GM04504 (cell line): ENCODE measurements at regions not wholly inside any gene's neighbourhood (a gene's known extent, or its start where the extent isn't known, plus 50 kb on each side); places are given as distances from the start of the nearest gene placed in this dataset.
"Not testable (repeated sequence)": the region's sequence is repeated elsewhere in the genome, so short reads cannot be mapped to it uniquely, and the experiment has no call there.

Experiments used
- DNase-seq: peaks from one replicate; pipeline ENCODE4 v3.0.0-alpha.2; 2012; ENCODE audit warnings: low read depth

DNA sequence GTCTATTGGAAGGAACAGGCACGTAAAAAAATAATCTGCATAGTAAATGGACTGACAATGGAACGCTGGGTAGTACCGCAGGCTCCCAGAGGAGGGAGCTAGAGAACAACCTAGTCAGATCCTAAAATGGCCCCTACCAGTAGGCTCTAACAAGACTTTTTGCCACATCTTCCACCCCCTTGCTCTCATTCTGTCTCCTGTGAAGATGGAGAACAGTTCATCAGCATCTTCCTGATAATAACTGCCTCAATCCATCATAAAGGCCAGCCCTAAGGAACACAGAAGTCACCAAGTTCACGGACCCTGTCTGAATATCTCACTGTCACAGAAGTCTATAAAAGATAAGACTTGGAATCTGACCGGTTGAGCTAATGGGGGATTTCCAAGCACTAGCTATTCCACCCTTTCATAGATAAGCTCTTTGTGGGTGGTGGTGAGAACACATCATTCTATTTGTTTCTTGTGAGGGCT is 133.4 kb downstream of the SLC1A3 start:
- DNase-seq = peak; percentile 15

DNA sequence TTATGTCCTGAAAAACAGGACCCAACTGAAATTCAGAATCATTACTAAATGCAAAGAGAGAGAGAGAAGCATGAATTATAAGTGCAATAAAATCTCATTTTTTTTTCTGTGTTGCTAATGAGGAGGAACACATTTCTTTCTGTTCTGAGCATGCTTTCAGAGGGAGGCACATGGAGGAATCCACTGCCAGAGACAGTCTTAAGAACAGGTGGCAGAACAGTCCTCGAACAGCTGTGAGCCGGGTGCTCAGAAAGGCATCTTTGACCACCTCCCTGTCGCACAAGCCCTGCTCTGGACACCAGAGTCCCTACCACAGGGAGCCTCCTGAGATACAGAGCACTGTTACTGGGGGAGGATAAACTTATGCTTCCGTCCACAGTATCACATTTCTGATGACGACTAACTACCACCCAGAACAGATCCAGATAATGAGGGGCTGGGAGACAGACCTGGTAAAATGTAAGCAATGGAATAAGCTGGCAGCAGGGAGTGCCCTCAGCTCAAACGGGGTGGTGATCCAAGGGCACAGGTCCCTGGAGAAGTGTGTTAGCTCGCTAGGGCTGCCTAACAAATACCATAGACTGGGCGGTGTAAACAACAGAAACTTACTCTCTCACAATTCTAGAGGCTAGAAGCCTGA is 134.0 kb downstream of the SLC1A3 start:
- DNase-seq = no peak

DNA sequence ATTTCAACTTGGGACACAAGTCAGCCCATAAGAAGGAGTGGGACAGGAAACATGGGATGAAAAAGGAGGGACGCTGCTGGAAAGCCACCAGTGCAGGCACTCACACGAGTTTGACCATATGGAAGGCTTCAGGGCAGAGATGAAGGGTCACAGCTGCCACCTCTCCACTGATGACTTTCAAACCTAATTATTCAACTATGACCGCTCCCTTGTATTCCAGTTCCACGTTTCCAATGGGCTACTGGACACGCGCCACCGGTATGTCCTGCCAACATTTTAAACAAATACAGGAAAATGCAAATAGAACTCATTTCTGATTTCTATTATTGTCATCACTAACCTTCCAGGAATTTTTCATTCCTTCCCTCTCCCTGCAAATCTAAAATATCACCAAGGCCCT is 134.7 kb downstream of the SLC1A3 start:
- no peak for DNase-seq

DNA sequence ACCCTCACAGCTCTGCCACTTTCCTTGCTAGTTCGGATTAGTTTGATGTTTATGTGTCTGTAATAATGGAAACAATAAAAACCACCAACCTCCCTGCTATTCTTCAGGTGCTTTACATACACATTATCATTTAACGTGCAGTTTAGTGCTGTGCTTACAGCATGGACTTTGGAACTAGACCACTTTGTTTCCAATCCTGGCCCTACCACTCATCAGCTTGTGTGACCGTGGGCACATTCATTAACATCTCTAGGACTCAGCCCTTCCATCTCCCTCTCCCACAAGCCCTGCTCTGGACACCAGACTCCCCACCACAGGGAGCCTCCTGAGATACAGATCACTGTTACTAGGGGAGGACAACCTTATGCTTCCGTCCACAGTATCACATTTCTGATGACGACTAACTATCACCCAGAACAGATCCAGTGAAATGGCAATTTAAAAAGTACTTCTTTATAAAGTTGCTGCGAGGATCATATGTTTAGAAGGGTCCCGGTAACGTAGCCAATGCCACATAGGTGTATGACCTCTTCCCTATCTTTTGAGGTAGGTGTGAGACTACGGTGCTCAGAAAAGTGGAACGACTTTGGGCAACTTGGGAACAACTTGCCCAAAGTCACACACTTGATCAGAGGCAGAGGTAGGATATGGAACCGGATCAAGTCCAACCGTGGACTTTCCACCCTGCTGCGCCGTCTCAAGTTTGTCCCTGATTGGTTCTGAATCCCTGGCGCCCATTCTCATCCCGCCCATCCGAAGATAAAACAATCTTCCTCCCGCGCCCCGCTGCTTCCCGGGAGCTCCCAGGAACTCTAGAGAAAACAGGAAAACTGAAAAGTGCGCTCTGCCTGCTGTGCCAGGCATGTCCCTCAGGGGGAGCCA is 132.4 kb upstream of the NIPBL start:
- DNase-seq = peak; percentile 29

DNA sequence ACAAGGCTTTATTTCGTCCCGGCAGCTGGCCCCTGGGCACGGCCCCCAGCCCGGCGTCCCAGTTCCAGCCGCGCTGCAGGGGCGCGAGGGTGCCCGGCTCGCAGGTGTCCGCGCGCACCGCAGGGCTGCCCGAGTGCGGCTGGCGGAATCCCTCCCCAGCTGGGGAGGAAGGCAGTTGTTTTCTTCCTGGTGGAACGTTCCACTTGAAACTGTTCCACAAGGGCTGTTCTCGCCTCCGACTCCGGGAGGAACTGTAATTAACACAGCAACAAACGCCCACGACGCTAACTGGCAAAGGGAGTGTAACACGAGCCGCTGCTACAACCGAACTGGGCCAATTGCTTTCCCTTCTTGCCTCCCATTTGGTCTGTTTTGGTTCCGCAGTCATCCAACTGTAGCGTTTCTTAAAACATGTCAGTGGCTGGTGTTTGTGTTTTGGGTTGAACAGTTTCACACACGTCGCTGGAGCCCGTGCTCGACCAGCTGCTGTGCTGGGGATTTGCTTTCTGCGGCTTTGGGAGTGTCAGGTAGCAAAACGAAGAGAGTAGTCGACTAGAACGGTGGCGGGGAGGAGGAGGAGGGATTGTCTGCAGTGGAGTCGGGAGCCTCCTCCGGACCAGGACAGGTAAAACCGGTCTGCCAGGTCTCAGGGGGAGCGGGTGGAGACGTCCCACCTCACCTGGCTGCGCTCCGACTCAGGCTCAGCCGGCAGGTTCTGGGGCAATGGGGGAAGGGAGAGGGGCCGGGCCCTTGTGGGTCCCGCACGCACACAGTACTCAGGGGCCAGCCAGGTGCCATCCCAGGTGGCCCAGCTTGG is 131.6 kb upstream of the NIPBL start:
- no peak for DNase-seq

DNA sequence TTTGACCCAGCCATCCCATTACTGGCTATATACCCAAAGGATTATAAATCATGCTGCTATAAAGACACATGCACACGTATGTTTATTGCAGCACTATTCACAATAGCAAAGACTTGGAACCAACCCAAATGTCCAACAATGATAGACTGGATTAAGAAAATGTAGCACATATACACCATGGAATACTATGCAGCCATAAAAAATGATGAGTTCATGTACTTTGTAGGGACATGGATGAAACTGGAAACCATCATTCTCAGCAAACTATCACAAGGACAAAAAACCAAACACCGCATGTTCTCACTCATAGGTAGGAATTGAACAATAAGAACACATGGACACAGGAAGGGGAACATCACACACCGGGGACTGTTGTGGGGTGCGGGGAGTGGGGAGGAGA is 128.8 kb upstream of the NIPBL start:
- DNase-seq = not testable (repeated sequence)

DNA sequence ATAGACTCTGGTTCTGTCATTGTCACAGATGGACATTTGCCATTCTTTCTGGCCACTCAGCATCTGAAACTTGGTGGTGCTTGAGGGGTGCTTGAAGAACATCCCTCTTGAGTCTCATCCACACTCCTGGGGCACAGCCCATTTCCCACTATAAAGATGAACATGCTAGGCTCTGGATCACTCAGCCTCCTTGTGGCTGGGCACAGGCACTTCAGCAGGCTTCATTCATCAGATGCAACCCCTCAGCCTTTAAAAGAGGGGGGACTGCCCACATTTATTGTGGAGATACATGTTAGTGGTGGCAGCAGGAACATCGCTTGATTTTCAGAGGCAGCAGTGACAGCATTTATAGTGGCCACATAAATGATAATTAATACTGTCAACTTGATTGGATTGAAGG is 124.7 kb upstream of the NIPBL start:
- no peak for DNase-seq

DNA sequence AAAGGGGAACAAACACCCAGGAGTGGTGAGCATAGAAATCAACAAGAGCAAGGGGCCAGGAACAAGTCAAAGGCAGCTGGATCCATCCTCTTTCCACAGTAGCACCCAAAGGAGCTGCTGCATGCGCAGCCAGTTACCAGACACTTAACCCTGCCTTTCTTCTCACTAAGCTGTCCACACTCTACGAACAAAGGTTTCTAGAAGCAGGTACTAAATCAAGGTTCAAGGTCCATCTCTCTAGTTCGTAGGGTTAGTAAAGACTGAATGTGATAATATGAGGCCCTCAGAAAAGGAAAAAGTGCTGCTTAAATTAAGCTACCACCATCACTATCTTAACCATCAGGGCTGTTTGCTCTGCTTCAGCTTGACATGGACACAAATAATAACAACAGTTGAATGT is 121.2 kb upstream of the NIPBL start:
- no peak for DNase-seq

DNA sequence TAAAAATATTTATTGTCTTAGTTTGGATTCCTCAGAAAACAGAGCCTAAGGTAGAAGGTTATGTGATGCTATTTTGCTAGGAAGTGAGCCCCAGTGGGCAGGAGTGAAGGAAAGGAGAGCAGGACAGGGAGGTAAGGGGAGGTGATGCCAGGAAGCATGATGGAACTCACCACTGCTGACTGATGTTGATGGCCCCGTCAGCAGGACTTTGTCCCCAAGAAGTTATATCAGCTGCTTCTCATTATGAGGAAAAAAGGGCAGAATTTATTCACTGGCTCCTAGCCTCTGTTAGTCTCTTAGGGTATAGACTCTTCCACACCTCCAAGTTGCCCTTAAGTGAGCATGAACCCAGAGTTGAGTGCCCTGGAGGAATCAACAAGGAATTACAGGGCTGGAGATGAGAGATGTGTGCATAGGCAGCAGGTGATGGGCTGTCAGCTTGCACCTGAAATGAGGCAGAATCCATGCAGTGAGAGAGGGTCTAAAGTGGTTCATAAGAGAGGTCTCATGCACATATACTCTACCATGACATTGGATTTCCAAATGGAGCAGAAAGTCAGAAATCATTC is 120.6 kb upstream of the NIPBL start:
- no peak for DNase-seq

DNA sequence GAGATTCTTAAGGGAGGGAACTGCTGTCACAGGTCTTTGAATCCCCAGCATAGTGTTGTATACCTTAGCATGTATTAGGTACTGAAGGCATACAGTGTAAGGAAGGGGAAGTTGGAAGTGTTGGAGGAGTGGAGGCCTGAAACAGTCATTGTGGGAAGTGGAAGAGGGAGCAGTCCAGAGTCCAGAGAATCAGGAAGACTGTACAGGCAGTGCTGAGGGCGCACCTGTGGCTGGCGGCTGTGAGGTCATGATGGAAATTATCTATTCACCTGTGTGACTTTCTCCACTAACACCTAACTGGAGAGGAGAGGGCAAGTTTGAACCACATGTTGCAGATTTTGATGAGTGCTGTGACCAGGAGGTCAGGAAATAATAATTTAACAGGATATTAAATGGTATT is 119.7 kb upstream of the NIPBL start:
- no peak for DNase-seq

DNA sequence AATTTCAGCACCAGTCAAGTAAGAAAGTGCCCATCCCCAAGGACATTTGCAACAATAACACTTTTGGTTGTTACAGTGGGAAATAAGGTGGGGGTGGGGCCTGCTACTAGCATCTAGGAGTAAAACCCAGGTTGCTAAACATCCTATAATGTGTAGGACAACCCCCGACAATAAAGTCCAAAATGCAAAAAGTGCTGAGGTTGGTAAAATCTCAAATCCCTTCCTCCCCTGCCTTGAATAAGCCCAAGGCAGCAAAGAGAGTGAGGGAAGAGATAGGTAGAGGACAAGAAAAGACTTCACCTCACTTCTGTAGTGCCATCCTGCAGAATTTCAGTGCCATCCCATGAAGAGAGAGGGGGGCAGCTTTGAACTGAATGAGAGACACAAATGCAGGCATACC is 117.5 kb upstream of the NIPBL start:
- DNase-seq = no peak

DNA sequence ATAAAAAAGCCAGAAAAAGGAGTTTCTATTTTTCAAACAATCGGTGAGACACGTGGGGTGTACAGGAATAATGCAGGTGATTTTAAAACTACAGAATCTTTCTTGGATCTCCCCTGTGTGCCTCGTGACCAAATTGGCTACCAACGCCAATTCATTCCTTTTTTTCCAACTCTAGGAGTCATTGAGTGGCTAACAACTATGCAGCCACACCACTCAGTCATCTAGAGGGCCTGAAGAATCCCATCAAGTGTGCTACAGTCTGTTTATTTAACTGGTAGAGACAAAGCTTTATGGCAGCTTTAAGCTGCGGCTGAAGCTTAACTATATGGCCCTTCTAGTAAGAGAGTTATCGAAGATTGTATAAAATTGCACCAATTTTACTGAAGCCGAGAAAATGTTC is 113.1 kb upstream of the NIPBL start:
- DNase-seq = no peak

DNA sequence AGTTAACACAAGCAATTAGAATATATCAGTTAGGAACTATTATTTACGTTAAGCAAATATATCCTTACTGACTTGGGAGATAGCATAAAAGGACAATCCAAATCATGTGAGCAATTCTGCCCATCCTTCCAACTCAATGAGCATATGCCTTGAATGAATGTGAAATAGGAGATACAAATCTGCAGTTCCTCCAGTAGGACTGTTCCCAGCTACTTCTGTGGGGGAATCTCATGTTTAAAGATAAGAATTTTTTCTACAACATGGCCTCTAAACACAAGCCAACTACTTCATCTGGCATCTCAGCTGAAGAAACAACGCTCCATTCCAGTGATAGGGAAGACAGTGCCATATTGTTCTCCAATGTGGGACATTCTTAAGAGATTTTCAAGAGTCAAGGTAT is 110.7 kb upstream of the NIPBL start:
- DNase-seq = no peak

DNA sequence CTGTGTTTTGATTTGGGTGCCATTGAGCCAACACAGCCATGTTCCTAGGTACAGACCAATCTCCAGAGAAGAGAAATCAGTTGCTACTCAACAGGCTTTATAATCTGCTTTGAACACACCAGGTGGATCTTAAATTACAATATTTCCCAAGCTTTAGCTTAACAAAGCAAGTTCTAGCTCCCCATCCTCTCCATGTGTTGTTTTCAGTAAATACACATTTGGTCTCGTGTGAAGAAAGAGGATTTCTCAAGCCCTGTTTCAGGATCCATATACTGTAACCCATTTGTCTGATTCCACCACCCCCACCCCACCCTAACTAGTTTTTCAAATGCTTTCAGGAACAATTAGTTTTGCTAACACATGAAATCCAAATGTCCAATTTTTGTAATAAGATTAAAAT is 109.6 kb upstream of the NIPBL start:
- no peak for DNase-seq

DNA sequence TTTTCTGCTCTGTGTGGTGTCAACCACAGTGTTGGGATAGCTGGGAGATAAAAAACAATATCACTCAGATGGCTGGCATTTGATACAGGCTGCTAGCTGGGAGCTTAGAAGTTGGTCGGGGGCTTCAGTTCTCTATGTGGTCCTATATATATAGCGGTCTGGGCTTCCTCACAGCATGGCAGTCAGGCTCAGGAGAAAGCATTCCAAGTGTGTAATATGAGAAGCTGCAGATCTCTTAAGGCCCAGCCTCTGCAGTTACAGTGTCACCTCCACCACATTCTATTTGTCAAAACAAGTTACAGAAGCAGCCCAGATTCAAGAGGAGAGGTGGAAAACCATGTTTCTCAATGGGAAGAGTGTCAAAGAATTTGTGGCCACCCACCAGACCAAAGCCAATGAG is 108.1 kb upstream of the NIPBL start:
- no peak for DNase-seq

DNA sequence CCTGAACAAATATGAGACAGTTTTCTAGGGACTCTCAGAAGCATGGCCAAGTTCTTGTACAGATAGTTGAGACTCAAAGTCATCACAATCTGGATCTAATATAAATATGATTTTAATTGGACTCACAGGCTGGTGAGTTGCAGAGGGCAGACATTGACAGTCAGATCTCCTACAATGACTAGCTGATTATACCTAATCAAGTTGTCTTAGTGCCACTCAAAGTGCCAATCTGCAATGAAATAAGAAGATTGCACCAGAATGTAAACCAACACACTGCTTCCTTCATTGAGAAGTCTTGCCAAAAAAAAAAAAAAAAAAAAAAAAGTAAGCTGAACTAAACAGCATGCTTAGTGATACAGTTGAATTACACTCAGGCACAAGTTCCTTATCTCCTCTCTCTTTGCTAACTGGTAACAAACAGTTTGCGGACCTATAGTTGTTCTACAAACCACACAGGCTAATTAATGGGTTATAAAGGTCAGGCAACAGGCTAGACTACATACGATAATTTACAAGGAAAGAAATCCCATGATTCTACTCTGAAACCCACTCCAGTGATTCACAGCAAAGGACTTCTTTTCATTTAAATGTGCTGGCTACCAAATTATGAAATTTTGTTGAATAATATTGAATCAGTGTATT is 107.3 kb upstream of the NIPBL start:
- DNase-seq = no peak

DNA sequence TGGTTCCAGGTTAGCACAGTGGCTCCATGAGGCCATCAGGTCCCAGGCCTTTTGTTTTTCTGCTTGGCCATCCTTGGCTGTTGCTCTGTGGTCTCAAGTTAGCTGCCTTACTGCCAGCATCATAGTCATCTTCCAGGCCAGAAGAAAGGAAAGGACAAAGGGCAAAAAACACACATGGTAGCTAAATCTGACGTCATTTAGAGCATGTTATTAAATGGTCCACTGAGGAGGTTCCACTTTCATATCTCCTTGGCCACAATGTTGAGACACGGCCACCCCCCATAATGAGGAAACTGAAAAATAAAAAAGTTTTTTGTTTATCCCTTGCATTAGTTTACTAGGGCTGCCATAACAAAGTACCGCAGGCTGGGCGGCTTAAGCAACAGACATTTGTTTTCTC is 106.4 kb upstream of the NIPBL start:
- no peak for DNase-seq

DNA sequence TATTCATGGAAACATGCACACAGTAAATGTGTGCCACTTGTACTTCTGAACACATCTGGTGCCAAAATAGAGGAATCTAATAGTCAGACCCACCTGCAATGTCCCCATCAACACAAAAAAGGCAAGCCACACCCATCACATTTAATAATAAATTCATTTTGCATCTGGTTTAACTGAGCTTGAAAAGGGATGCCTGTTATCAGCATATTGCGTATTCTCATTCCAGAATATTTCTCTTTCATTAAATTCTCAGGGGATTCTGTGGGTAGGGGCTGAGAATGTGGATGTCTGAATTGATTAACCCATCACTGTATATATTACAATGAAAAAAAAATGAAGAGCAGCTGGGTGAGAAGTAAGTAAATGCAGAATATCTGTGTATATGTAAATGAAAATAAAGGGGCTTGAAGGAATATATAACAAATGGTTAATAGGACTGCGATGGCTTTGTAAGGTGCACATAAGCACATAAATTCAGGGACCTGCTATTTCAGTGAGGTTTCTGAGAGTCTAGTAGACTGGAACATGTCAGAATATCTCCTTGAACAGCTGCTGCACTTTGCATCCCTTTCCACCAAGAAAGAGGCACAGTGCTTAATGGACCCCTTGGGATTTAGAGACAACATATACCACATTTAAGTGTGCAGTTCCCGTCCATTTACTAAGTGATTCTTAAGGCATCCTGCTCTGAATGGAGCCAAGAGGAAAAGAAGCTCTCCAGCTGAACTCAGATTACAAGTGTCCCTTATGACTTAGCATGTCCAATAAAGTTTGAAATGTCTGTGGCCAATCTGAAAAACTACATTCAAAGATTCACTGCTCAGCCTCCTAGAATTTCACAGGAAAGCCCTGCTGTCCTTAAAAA is 104.1 kb upstream of the NIPBL start:
- DNase-seq = no peak

DNA sequence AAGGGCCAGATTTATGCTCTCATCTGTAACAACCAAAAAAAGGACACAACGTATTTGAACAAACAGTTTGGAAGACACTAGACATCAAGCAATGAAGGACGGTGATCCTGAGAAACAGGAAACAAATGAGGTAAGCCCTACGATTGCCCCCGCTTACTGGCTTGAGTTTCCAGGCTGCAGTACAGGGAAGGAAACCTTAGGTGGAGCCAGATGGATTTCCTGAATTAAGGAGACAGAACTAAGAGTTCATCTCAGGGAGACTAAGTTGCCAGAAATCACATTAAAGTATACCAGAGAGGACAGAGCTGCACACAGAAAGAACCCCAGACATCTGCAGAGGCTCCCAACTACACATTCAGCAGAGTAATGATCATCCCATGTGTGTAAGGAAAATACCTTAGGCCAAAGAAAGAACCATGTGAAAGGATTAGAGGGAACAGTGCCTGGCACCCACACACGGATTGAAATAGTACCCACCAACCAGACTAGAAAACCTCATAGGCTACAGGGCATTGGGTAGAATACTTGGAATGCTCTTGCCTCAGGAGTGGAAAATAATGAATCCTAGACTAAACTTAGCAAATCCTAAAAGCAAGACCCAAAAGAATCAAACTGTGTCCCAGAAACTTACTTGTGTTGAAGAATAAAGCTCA is 99.3 kb upstream of the NIPBL start:
- peak; percentile 2 for DNase-seq

DNA sequence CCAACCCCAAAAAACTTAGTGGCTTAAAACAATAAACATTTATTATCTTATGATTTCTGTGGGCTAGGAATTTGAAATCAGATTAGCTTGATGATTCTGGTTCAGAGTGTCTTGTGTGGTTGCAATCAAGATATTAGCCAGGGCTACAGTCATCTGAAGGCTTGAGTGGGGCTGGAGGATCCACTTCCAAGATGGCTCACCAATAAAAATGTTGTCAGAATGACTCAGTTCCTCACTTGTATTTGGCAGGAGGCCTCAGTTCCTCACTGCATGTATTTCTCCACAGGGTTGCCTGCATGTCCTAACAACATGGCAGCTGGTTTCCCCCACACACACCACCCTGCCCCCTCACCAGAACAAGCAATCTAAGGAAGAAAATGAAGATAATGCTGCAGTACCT is 98.2 kb upstream of the NIPBL start:
- DNase-seq = no peak
